DMS 273 (cell line): ENCODE measurements at regions not wholly inside any gene's neighbourhood (a gene's known extent, or its start where the extent isn't known, plus 50 kb on each side); places are given as distances from the start of the nearest gene placed in this dataset.
A peak's percentile ranks its signal among the peaks of the same experiment; 100 is the strongest.

Experiments used
- DNase-seq: peaks from one replicate; lab custom pipeline; 2025; ENCODE audit not compliant: unreplicated experiment; lab: John Stamatoyannopoulos, UW

DNA sequence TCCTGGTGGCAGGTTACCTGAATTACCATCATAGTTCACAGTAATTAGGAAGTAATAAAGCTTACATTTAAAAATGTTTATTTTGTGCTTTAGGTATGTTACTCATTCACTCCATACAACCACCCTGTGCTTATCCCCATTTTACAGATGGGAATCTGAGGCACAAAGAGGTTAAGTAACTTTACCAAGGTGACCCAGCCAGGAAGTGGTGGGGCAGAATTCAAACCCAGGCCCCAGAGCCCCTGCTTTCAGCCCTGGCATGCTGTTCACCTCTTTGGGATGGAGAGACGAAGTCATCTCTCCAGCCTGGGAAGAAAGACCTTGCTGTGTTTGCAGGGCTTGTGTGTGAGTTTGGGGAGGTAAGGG is 285.6 kb upstream of the TPM1 start:
- DNase-seq = no peak

GRCh38 chr15:62757535-62757934 is 285.0 kb upstream of the TPM1 start:
- DNase-seq = no peak

GRCh38 chr15:62758126-62758951 is 284.2 kb upstream of the TPM1 start:
- no peak for DNase-seq

DNA sequence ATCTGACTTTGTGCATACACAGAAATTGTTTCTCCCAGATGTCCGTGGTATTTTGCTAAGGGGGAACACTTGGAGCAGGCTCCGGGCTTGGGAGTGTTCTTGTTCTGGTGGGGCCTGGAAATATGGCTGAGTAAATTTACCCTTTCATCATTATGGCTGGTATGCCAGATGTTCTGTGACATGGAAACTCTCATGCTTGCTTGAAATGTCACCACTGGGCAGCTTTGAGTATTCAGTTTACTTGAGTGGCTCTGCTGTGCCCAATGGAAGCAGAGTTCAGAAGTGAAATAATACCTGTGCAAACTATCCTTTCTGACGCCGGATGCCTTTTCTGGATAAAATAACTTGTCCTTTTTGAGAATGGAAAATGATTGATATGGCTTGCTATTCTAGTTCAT is 283.6 kb upstream of the TPM1 start:
- DNase-seq = no peak

GRCh38 chr15:62760538-62760937 is 282.0 kb upstream of the TPM1 start:
- DNase-seq = no peak

DNA sequence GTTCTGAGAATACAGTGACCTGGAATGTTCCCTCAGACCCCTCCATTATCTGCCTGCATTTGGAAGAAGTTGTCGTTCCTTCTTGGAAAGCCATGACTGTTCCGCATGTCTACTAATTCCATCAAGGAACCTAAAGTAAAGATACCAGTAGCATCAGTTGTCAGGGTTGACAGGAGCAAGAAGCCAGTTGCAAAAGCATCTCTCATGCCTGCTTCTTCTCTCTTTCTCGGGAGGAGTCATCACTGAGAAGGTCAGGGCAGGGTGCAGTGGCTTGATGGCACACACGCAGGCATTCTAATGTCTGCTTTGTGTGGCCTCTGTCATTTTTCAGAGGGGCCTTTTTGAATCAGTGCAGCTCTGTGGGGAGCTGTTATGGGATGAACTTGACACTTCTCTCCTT is 276.6 kb upstream of the TPM1 start:
- DNase-seq = no peak

DNA sequence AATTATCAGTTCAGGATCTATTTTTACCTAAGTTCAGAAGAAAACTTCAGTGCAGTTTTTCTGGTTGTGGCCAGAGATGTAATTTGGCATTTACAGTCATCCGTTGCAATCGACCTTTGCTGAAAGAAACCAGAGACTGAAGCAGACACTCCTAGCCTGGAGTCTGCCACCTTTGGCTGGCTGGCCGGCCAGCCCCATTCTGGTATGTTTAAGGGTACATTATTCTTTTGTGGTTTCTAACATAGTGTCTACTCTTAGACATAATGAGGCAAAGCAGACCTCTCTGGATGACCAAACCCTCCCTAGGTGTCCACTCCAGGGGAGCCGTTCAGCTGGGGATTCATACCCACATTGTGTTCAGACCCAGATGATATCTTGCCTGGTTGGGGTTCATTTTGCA is 275.9 kb upstream of the TPM1 start:
- DNase-seq = no peak

DNA sequence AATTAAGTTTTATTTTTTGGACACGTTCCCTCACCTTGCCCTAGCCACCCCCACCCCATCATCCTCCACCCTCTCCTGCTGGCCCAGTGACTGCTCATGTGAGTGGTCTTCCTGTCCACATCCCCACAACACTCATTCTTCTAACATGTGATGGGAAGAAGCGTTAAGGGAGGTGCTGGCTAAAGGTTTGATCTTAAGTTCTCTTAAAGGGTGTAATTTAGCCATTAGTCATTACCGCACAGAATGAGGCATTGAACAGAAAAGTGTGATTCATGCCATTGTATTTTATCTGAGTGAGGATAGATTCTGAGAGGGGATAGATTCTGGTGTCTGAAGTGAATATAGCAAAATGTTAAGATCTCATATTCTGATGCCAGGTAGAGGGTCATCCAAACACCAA is 272.9 kb upstream of the TPM1 start:
- no peak for DNase-seq

- DNase-seq = no peak
Observed at GRCh38 chr15:62770111-62770660, 272.4 kb upstream of the TPM1 start.

GRCh38 chr15:62770752-62771151 is 271.8 kb upstream of the TPM1 start:
- no peak for DNase-seq

- DNase-seq = no peak
Observed at GRCh38 chr15:62771234-62771633, 271.3 kb upstream of the TPM1 start.

DNA sequence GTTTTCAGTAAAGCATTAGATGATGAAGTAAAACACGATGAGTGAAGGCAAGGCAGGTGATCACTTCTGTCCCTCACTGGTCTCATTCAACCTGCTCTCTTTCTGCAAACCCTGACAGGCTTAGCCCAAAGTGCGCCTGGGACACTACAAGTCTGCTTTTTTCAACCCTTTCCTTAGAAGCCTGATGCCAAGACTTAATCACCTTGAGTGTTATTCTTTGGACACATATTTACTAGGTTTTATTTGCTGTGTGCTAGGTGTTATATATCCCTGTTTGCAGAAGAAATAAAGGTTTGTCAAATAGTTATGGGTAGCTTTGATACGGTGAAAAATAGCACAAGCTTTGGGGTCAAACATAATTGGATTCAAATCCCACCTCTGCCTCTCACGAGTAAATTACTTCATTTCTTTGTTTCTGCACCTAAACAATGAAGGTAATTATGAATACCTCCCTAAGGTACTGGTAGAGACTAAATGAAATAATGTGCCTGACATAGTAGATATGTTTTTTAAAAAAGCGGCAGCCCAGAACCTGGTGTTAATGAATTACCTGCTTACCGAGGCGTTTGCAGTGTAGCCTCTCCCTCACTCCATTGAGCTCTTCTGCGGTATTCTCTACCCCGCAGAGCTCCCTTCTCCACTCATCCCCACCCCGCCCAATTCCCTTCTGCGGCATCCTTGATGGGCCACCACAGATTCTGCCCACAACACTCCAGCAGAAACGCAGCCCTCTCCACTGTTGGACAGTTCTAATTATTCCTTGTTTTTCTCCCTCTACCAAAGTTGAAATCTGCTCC is 269.0 kb upstream of the TPM1 start:
- DNase-seq = no peak

GRCh38 chr15:62775932-62776331 is 266.6 kb upstream of the TPM1 start:
- no peak for DNase-seq

- no peak for DNase-seq
Observed at GRCh38 chr15:62777671-62778070, 264.9 kb upstream of the TPM1 start.

DNA sequence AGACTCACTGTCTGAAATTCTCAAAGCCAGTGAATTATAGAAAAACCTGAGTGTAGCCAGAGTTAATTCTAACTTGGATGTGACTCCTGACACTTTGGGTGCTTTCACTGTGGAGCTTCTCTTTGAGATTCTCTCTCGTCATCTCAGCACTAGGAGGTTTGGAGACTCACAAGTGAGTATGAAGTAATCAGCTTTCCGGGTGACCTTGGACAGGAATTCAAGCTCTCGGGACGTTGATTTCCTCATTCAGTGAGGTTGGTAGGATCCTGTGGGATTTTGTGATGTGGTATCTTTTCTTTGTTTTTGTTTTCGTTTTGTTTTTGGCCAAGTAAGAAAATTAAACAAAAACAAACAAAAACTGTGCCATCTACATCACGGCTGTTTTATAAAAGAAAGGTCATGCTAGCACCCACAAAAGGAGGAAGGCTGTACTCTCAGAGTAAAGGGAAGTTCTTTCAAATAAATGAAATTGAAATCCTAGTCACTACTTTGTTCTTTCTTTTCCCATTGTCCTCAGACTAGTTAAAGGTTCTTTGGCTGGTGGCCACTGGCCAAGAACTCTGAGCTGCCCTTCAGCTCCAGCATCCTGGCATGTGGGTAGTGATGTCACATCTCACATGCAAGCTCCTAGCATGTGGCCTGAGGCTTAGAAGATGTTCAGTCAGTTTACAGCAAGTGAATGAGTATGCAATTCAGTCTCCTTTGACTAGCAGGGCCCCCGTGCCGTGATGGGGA is 263.3 kb upstream of the TPM1 start:
- no peak for DNase-seq

GRCh38 chr15:62779899-62780298 is 262.6 kb upstream of the TPM1 start:
- no peak for DNase-seq

GRCh38 chr15:62781081-62781497 is 261.5 kb upstream of the TPM1 start:
- DNase-seq = no peak

- DNase-seq = peak; percentile 67
Observed at GRCh38 chr15:62782071-62782841, 260.3 kb upstream of the TPM1 start.

DNA sequence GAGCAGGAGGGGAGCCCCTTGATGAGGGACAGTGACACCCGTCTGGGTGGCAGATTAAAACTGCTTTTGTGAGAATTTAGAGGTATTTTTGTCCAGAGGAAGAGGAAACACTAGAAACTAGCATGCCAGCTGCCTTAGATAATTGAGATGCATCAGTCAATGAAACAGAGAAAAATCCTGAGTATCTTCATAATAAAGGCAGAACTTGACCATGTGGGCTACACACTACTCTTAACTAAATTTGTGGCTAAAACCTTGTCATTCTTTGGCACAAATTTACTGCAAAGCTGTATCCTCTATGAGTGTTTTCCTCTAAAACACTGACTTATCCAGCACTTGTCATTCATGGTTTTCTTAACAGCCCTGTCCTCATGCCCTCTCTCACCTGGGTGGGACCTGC is 259.7 kb upstream of the TPM1 start:
- no peak for DNase-seq

- DNase-seq = no peak
Observed at GRCh38 chr15:62783303-62783957, 259.1 kb upstream of the TPM1 start.
